ENCODE measurements at regions not wholly inside any gene's neighbourhood (a gene's known extent, or its start where the extent isn't known, plus 50 kb on each side); places are given as distances from the start of the nearest gene placed in this dataset.

GRCh38 chr7:96452146-96452545 lies 130.2 kb upstream of the SLC25A13 start:
- TF ChIP-seq SPI1 (IDR thresholded peaks at IDR 0.05; ENCODE audit: low read depth, low read length) (no peak), POLR2AphosphoS5 (IDR thresholded peaks at IDR 0.05; ENCODE audit: low read depth, low read length) (no peak), PAX5 (IDR thresholded peaks at IDR 0.05; ENCODE audit: insufficient read depth, low read length, severe bottlenecking) (no peak), POU2F2 (IDR thresholded peaks at IDR 0.05; ENCODE audit: low read depth, low read length) (no peak), POLR2A (IDR thresholded peaks at IDR 0.05; ENCODE audit: low read depth, low read length) (no peak), TAF1 (IDR thresholded peaks at IDR 0.05; ENCODE audit: low read depth, low read length) (no peak)
- DNase-seq (ENCODE audit: insufficient read length, low spot score) (no peak), FAIRE-seq (no peak)

GRCh38 chr7:96449094-96449493 lies 127.2 kb upstream of the SLC25A13 start:
- TF ChIP-seq SPI1 (IDR thresholded peaks at IDR 0.05; ENCODE audit: low read depth, low read length) (no peak), POU2F2 (IDR thresholded peaks at IDR 0.05; ENCODE audit: low read depth, low read length) (no peak), POLR2AphosphoS5 (IDR thresholded peaks at IDR 0.05; ENCODE audit: low read depth, low read length) (no peak), PAX5 (IDR thresholded peaks at IDR 0.05; ENCODE audit: insufficient read depth, low read length, severe bottlenecking) (no peak), POLR2A (IDR thresholded peaks at IDR 0.05; ENCODE audit: low read depth, low read length) (no peak)
- FAIRE-seq: no peak
- DNase-seq (ENCODE audit: insufficient read length, low spot score): no peak

DNA sequence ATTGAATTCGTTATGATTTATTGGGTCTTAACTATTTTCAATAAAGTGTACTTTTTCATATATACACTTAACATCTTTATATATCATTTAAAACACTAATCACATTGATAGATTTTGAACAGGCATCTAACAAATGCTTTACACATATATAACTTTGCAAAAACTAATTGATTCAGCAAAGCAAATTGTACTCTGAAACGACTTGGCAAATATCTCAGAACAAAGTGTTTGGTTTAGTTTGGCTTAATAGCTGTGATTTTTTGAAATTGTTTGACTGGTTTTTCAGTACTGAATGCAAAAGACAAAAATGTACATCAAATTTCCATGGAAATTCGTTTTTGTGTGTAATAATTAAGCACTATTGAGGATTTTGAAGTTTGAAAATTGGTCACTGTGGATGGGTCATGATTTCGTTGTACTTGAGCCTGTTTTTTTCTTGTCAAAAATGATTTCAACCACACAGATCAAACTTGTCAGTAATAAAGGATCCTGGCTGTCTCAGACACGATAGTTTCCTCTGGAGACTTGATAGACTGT lies 125.3 kb upstream of the SLC25A13 start:
- no peak for TF ChIP-seq POU2F2 (IDR thresholded peaks at IDR 0.05; ENCODE audit: low read depth, low read length)
- TF ChIP-seq TAF1 (IDR thresholded peaks at IDR 0.05; ENCODE audit: low read depth, low read length): no peak
- TF ChIP-seq PAX5 (IDR thresholded peaks at IDR 0.05; ENCODE audit: insufficient read depth, low read length, severe bottlenecking): no peak
- no peak for TF ChIP-seq SPI1 (IDR thresholded peaks at IDR 0.05; ENCODE audit: low read depth, low read length)
- no peak for TF ChIP-seq POLR2A (IDR thresholded peaks at IDR 0.05; ENCODE audit: low read depth, low read length)
- FAIRE-seq: no peak
- no peak for DNase-seq (ENCODE audit: insufficient read length, low spot score)

DNA sequence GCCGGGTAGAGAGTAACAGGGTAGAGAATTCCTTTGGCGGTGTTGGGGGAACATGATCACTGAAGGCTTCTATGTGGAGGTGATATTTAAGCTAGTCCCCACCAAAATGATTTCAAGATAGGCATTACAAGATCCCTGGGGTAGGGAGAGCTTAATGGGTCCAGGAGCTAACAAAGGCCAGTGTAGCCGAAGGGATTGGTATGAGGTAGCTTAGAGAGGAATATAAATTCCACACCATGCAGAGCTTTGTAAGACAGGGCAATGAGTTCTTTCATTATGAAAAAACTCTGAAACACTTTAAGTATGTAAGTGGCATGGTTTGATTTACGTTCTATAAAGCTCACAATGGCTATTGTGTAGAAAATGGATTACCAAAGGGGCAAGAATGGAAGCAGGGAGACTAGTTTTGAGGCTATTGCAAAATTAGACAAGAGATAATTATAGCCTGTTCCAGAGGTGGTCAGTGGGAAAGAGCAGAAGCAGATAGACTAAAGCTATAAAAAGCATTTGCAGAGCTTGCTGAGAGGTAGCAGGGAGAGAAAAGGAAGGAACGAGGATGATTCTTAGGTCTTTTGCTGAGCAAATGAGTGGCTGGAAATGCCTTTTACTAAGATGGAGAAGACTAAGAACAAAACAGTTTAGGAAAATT lies 119.7 kb upstream of the SLC25A13 start:
- TF ChIP-seq SPI1 (IDR thresholded peaks at IDR 0.05; ENCODE audit: low read depth, low read length) (no peak), TAF1 (IDR thresholded peaks at IDR 0.05; ENCODE audit: low read depth, low read length) (no peak), PAX5 (IDR thresholded peaks at IDR 0.05; ENCODE audit: insufficient read depth, low read length, severe bottlenecking) (no peak), POLR2AphosphoS5 (IDR thresholded peaks at IDR 0.05; ENCODE audit: low read depth, low read length) (no peak), POLR2A (IDR thresholded peaks at IDR 0.05; ENCODE audit: low read depth, low read length) (no peak), POU2F2 (IDR thresholded peaks at IDR 0.05; ENCODE audit: low read depth, low read length) (no peak)
- no peak for DNase-seq (ENCODE audit: insufficient read length, low spot score)
- FAIRE-seq: no peak

GRCh38 chr7:96440328-96440727 lies 118.4 kb upstream of the SLC25A13 start:
- no peak for DNase-seq (ENCODE audit: insufficient read length, low spot score)
- TF ChIP-seq POLR2A (IDR thresholded peaks at IDR 0.05; ENCODE audit: low read depth, low read length) (no peak), POU2F2 (IDR thresholded peaks at IDR 0.05; ENCODE audit: low read depth, low read length) (no peak), POLR2AphosphoS5 (IDR thresholded peaks at IDR 0.05; ENCODE audit: low read depth, low read length) (no peak), TAF1 (IDR thresholded peaks at IDR 0.05; ENCODE audit: low read depth, low read length) (no peak), PAX5 (IDR thresholded peaks at IDR 0.05; ENCODE audit: insufficient read depth, low read length, severe bottlenecking) (no peak), SPI1 (IDR thresholded peaks at IDR 0.05; ENCODE audit: low read depth, low read length) (no peak)
- FAIRE-seq: no peak

DNA sequence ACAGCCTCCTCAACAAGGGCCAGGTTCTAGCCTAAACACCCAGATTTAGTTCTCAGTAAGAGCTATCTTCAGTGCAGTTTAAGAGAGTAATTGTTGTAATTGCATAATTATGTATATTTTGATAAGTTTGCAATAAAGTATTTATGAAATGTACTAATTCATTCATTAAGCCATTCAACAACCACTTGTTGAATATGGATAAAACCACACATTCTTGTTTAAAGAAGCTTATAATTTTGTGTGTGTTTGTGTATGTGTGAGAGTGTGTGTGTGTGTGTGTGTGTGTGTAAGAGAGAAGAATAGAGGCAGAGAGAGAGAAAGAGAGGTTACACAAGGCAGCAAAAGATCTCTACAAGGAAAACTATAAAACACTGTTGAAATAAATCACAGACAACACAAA lies 115.0 kb upstream of the SLC25A13 start:
- DNase-seq (ENCODE audit: insufficient read length, low spot score): no peak
- no peak for TF ChIP-seq POLR2AphosphoS5 (IDR thresholded peaks at IDR 0.05; ENCODE audit: low read depth, low read length)
- no peak for TF ChIP-seq SPI1 (IDR thresholded peaks at IDR 0.05; ENCODE audit: low read depth, low read length)
- TF ChIP-seq POU2F2 (IDR thresholded peaks at IDR 0.05; ENCODE audit: low read depth, low read length): no peak
- TF ChIP-seq TAF1 (IDR thresholded peaks at IDR 0.05; ENCODE audit: low read depth, low read length): no peak
- no peak for TF ChIP-seq PAX5 (IDR thresholded peaks at IDR 0.05; ENCODE audit: insufficient read depth, low read length, severe bottlenecking)
- TF ChIP-seq POLR2A (IDR thresholded peaks at IDR 0.05; ENCODE audit: low read depth, low read length): no peak
- FAIRE-seq: no peak

DNA sequence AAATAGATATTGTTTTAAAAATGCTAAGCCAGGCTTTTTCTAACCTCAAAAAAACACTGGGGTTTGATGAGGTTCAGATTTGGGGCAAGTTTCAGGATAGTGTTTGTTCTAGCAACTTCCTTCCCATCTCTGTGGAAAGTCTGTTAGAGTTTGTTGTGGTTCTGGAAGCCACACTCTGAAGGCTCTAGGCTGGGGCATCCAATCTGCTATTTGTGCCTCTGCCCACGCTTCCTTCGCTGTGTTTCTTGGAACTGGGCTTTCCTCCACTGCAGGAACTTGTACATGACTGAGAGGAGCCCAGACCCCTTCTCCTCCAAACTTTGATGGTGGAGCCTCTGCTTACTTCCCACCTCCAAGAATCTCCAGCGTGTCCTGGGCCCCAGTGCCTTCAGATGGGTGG lies 108.5 kb upstream of the SLC25A13 start:
- DNase-seq (ENCODE audit: insufficient read length, low spot score) (no peak), FAIRE-seq (no peak)
- TF ChIP-seq POLR2AphosphoS5 (IDR thresholded peaks at IDR 0.05; ENCODE audit: low read depth, low read length): no peak
- TF ChIP-seq POU2F2 (IDR thresholded peaks at IDR 0.05; ENCODE audit: low read depth, low read length): no peak
- no peak for TF ChIP-seq SPI1 (IDR thresholded peaks at IDR 0.05; ENCODE audit: low read depth, low read length)
- no peak for TF ChIP-seq POLR2A (IDR thresholded peaks at IDR 0.05; ENCODE audit: low read depth, low read length)
- no peak for TF ChIP-seq PAX5 (IDR thresholded peaks at IDR 0.05; ENCODE audit: insufficient read depth, low read length, severe bottlenecking)

- FAIRE-seq: no peak
- TF ChIP-seq POU2F2 (IDR thresholded peaks at IDR 0.05; ENCODE audit: low read depth, low read length): no peak
- no peak for TF ChIP-seq POLR2AphosphoS5 (IDR thresholded peaks at IDR 0.05; ENCODE audit: low read depth, low read length)
- TF ChIP-seq SPI1 (IDR thresholded peaks at IDR 0.05; ENCODE audit: low read depth, low read length): no peak
- TF ChIP-seq POLR2A (IDR thresholded peaks at IDR 0.05; ENCODE audit: low read depth, low read length): no peak
- no peak for TF ChIP-seq TAF1 (IDR thresholded peaks at IDR 0.05; ENCODE audit: low read depth, low read length)
- TF ChIP-seq PAX5 (IDR thresholded peaks at IDR 0.05; ENCODE audit: insufficient read depth, low read length, severe bottlenecking): no peak
- no peak for DNase-seq (ENCODE audit: insufficient read length, low spot score)
Measured at GRCh38 chr7:96427143-96427542, 105.2 kb upstream of the SLC25A13 start.

DNA sequence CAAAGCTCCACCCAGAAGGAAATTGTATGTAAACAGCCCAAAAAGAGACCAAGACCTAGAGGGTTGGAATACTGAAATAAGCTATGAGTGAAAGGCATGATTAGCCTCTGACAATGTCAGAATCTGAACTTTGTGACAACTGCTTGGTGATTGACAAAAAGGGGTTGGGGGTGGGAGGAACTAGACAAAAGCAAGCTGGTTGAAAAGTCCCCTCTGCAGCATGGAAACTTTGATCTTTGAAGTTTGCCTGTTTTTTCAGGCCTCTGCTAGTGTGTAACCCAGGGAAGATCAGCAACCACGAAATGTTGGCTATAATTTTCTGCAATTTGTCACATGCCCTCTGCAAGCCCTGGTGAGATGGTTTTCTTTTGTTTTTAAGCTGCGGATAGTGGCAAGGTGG lies 104.8 kb upstream of the SLC25A13 start:
- FAIRE-seq: no peak
- TF ChIP-seq POLR2A (IDR thresholded peaks at IDR 0.05; ENCODE audit: low read depth, low read length) (no peak), SPI1 (IDR thresholded peaks at IDR 0.05; ENCODE audit: low read depth, low read length) (no peak), POU2F2 (IDR thresholded peaks at IDR 0.05; ENCODE audit: low read depth, low read length) (no peak), TAF1 (IDR thresholded peaks at IDR 0.05; ENCODE audit: low read depth, low read length) (no peak), PAX5 (IDR thresholded peaks at IDR 0.05; ENCODE audit: insufficient read depth, low read length, severe bottlenecking) (no peak), POLR2AphosphoS5 (IDR thresholded peaks at IDR 0.05; ENCODE audit: low read depth, low read length) (no peak)
- no peak for DNase-seq (ENCODE audit: insufficient read length, low spot score)

Measured in GM12891 (cell line).